GM21360 (cell line): ENCODE measurements at regions not wholly inside any gene's neighbourhood (a gene's known extent, or its start where the extent isn't known, plus 50 kb on each side); places are given as distances from the start of the nearest gene placed in this dataset.

Source experiments
- ATAC-seq: cut with Tn5 transposase; IDR thresholded peaks from one replicate; pipeline ENCODE4 v1.9.1; 2021; ENCODE audit warnings: mild to moderate bottlenecking, moderate library complexity; ENCODE audit not compliant: unreplicated experiment

- no peak for ATAC-seq
Measured at GRCh38 chr5:173468821-173469251, 140.6 kb upstream of the STC2 start.

DNA sequence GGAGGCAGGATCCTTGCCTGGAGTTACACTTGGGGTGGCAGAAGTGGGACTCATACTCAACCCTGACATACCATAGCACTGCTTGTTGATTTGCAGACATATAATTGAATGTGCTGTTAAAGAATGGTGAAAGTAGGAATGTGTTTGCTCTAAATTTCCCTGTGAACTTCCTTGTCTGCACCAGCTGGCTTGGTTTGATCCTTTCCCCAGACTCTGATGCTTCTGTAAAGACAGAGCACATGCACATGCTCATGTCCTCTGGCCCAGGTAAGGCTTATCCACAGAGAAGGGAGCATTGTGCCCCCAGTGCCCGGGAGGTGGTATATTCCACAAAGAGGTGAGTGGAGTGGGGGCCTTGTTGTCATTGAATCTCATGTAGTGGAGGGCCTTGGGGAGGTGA, 138.0 kb upstream of the STC2 start:
- no peak for ATAC-seq

GRCh38 chr5:173464813-173465212, 136.6 kb upstream of the STC2 start:
- no peak for ATAC-seq

GRCh38 chr5:173463207-173463606, 135.0 kb upstream of the STC2 start:
- ATAC-seq, result no peak

DNA sequence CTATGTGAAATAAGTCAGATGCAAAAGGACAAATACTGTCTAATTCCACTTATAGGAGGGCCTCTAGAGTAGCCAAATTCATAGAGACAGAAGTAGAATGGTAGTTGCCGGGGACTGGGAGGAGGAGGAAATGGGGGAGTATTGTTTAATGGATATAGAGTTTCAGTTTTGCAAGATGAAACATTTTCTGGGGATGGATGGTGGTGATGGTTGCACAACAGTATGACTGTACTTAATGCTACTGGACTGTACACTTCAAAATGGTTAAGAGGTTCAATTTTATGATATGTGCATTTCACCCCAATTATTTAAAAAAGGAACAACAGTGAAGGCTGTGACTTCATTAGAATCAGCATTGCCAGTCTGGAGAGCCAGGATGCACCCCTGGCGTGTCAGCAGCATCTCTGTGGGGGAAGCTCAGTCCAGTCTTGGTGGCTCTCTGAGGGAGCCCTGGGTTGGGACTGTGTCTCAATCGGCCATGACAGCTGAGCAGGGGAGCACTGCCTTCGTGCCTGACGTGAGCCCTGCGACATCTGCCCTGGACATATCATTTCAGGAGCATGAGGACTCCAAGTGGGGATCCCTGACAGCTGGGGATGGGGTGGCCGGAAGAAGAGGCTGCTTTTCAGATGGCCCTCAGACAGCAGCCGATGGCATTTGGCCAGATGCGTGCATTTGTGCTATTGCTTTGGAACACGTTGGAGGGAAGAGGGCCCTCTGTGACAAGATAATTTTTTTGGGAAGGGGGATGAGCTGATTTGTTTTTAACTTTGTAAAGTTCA, 130.8 kb upstream of the STC2 start:
- ATAC-seq, result no peak

DNA sequence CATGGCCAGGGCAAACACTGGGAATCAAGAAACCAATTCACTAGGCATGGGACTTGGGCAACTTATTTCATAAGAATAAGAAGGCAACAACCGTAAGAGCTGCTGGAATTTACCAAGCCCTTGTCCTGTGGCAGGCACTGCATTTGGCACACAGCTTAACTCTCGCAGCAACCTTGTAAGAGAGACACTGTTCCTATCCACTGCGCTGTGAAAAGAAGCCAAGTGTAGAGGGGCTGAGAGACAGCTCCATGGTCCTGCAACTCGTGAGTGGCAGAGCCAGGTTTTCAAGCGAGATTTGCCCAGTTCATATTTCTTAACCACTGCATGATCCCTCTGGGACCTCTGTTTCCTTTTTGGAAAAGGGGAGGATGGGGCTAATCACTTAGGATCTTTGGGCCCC, 129.3 kb upstream of the STC2 start:
- no peak for ATAC-seq

DNA sequence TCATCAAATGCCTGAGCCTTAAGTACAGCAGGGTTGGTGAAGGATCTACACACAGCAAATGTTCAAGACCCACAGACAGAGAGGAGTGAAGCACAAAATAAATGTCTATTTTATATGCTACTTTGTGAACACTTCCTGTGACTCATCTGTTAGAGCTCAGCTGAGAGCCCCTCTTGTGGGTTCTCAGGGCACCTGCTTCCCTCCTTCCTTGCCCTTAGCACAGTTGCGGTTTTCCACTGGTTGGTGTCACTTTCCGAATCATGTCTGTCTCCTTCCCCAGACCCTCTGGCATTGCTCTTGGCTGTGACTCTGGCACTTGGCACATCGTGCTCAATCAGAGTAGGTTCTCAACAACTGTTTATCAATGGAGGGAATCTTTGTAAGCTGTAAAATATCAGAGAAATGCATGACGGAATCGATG, 128.5 kb upstream of the STC2 start:
- no peak for ATAC-seq

- ATAC-seq, result no peak
Measured at GRCh38 chr5:173456181-173456580, 128.0 kb upstream of the STC2 start.

GRCh38 chr5:173455599-173455957, 127.4 kb upstream of the STC2 start:
- ATAC-seq, result no peak

GRCh38 chr5:173454736-173455598, 126.8 kb upstream of the STC2 start:
- ATAC-seq, result no peak

GRCh38 chr5:173454361-173454735, 126.1 kb upstream of the STC2 start:
- no peak for ATAC-seq

- ATAC-seq, result no peak
Measured at GRCh38 chr5:173453167-173453566, 125.0 kb upstream of the STC2 start.

DNA sequence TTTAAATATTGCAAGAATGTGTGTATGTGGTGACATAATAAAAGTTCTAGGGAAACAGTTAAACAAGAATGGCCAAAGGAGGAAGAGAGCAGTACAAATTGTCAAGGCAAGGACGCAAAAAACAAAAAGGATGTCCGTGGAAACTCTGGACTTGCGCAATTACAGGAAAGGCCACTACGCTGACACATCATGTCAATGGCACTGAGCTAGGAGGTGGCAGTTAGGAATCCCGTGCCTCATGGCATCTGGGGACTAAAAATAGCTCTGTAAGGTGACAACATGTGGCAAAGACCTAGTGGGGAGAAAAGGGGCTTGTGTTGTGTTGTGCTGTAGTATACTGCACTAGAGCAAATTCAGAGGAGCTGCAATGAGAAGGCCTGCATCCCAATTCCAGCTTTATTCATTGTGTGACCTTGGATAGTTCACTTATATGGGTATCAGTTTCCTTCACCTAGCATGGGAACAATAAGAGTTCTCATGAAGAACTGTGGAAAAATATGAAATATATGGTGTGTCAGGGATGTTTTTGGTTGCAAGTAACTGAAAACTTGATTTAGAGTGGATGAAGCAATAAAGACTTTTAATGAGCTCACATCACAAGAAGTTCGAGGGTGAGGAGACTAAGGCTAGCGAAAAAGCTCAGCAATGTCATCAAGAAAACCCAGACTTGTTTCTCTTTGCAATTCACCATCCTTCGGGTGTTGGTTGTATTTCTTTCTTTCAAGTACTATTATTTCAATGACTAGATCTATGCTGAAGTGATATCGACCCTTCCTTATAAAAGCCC, 124.1 kb upstream of the STC2 start:
- no peak for ATAC-seq

GRCh38 chr5:173451651-173452050, 123.4 kb upstream of the STC2 start:
- ATAC-seq, result no peak

DNA sequence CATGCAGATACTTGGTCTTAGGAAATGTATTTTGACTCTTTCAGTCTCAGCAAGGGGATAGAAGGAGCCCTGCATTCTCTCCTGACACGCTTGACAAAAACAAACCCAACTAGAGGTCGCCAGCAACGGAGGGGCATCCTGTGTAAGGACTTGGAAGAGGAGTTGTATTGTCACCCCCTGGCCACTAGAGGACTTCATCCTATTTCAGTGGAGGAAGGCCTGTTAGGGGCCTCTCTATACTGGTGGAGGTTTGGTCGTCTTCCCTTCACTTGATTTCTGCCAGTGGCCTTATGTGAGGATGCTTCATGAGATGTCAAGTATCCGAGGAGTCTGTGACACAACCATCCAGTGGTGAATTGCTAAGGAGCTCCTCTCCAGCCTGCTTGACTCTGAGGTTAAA, 122.8 kb upstream of the STC2 start:
- no peak for ATAC-seq

- no peak for ATAC-seq
Measured at GRCh38 chr5:173450188-173450587, 122.0 kb upstream of the STC2 start.

GRCh38 chr5:173448856-173449255, 120.6 kb upstream of the STC2 start:
- no peak for ATAC-seq

GRCh38 chr5:173443971-173444370, 115.8 kb upstream of the STC2 start:
- ATAC-seq, result no peak

DNA sequence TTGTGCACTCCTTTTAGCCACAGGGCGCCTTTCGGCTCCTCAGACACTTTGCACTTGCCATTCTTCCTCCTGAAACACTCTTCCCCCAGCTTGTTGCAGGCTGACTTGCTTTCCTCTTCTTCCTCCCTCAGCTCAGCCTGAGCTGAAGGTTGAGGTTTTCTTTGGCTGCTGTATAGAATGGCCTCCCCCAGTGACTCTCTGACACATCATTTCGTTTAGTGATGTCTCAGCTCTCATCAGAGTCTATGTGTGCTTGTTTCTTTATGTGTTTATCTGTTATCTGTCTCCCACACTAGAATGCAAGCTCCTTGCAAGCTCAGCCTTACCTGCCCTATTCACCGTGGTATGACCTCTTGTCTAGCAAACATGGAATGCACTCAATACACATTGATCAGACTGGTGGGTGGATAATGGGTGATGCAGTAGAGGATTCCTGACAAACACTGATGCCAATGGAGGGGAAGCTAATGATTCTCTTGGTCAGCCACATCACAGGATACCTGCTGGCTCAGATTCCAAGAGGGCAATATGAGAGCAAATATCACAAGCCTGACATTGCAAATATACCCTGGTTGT, 112.9 kb upstream of the STC2 start:
- ATAC-seq, result no peak

DNA sequence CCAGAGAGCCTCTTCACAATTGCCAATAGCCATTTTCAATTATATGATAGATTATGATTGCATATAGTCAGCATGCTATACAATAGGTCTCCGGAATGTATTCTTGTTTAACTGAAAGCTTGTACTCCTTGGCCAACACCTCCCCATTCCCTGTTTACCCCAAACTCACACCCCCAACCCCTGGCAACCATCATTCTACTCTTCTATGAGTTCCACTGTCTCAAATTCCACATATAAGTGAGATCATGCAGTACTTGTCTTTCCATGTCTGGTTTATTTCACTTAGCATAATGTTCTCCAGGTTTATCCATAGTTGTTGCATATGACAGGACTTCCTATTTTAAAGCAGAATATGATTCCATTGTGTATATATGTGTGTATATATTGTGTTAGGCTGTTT, 110.7 kb upstream of the STC2 start:
- ATAC-seq, result no peak

GRCh38 chr5:173435447-173435846, 107.2 kb upstream of the STC2 start:
- ATAC-seq, result no peak
